ENCODE measurements at regions not wholly inside any gene's neighbourhood (a gene's known extent, or its start where the extent isn't known, plus 50 kb on each side); places are given as distances from the start of the nearest gene placed in this dataset.

DNA sequence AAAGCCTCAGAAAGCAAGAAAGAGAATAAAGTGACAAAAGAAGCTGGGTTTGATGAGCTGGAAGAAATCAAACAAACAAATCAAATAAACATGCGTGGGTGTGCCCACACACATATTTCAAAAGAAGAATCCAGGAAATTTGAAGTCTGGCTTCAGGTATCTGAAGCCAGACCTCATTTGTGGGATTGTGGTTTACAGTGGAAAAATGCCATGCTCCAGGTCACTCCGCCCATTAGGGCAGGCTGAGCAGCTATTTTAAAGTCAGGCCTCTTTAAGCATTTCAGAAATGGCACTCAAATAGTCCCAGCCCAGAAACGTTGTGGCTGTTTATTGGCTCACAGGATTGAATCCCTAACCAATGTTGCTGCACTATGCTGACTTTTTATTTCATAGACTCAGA is 226.1 kb upstream of the F9 start:
- TF ChIP-seq, protein P1, sequence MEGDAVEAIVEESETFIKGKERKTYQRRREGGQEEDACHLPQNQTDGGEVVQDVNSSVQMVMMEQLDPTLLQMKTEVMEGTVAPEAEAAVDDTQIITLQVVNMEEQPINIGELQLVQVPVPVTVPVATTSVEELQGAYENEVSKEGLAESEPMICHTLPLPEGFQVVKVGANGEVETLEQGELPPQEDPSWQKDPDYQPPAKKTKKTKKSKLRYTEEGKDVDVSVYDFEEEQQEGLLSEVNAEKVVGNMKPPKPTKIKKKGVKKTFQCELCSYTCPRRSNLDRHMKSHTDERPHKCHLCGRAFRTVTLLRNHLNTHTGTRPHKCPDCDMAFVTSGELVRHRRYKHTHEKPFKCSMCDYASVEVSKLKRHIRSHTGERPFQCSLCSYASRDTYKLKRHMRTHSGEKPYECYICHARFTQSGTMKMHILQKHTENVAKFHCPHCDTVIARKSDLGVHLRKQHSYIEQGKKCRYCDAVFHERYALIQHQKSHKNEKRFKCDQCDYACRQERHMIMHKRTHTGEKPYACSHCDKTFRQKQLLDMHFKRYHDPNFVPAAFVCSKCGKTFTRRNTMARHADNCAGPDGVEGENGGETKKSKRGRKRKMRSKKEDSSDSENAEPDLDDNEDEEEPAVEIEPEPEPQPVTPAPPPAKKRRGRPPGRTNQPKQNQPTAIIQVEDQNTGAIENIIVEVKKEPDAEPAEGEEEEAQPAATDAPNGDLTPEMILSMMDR (IDR thresholded peaks at IDR 0.05), result no peak
- TF ChIP-seq SP1 (CRISPR knock-in tag; conservative IDR thresholded peaks at IDR 0.05), result no peak
- TF ChIP-seq, protein P2, sequence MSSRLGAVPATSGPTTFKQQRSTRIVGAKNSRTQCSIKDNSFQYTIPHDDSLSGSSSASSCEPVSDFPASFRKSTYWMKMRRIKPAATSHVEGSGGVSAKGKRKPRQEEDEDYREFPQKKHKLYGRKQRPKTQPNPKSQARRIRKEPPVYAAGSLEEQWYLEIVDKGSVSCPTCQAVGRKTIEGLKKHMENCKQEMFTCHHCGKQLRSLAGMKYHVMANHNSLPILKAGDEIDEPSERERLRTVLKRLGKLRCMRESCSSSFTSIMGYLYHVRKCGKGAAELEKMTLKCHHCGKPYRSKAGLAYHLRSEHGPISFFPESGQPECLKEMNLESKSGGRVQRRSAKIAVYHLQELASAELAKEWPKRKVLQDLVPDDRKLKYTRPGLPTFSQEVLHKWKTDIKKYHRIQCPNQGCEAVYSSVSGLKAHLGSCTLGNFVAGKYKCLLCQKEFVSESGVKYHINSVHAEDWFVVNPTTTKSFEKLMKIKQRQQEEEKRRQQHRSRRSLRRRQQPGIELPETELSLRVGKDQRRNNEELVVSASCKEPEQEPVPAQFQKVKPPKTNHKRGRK (CRISPR knock-in tag; IDR thresholded peaks at IDR 0.05; ENCODE audit: borderline replicate concordance), result no peak

Measured in WTC11 (cell line).